ENCODE measurements at regions not wholly inside any gene's neighbourhood (a gene's known extent, or its start where the extent isn't known, plus 50 kb on each side); places are given as distances from the start of the nearest gene placed in this dataset.

DNA sequence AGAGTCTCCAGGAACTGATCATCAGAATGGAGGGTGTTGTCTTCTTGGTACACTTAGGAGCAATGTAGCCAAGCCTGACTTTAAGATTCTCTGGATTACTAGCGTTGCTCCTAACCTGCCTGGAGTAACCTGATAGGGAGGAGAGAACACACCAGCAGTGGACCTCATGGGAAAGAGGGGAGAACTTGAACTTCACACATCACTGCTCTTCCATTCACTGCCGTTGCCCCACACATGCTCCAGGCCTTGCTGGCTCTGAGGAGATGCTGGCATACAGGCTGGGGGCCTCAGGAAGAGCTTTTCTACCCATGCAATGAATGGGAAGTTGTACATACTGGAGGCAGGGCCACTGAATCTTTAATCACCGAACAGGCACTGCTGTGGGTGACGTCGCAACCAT, 60.3 kb upstream of the ADAMTS16 start:
- no peak for DNase-seq

DNA sequence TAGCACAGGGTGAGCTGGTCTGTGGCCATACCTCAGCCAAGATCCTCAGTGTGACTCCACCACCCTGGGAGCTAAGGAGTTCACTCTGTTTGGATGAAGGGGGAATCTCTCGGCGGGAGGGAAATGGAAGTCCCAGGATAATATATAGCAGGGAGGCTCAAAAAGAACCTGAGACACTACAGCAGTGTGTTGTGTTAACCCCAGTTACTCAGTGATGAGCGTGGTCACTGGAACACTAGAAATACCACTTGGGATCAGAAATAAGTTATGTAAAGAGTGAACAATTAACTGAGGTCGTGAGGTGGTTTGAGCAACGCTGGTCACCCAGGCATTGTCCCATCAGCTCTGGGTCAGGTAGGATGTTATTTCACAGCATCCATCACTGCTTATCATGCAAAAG, 59.3 kb upstream of the ADAMTS16 start:
- DNase-seq, result no peak

DNA sequence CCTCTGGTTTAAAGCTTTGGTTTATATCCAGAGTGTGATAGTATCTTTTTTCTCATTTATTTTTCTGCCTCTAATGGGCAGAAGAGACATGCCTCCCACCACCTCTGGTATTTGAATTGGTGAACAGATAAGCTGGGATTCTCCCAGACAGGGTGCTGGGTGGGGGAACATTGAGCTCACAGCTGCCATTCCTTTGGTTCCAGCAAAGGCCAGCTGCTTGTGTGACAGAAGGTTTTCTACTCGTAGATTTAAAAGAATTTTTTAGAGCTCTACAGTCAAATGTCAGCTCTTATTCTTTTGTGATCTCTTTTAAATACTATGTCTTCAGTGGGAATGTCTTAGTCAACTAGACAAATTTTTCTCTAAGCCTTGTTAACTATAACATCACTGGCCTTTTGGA, 54.7 kb upstream of the ADAMTS16 start:
- DNase-seq, result no peak

DNA sequence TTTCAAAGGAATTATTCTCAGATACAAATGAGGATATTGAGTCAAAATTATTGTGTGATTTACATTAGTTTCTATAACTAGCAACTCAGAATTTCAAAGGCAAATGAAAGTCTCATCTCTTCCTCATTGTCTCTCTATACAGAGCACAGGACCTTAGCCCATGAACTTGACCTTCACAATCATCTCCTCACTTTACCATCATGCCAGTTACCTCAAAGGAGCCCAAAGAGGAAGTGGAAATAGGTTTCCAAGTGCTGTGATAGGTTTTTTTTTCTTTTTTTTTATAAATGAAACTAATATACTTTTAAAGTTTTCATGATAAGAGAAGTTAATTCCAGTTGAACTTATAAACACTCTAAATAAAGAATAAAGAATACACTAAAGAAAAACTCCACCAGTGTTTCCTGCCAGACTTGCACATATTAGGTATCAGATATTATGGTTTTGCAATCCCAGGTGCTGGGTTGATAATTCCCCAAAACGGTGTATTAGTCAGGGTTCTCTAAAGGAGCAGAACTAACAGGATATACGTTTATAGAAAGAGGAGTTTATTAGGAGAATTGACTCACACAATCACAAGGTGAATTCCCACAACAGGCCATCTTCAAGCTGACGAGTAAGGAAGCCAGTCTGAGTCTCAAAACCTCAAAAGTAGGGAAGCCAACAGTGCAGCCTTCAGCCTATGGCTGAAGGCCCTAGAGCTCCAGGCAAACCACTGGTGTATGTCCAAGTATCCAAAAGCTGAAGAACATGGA, 50.1 kb upstream of the ADAMTS16 start:
- no peak for DNase-seq
